HG03103 (cell line): ENCODE measurements at regions not wholly inside any gene's neighbourhood (a gene's known extent, or its start where the extent isn't known, plus 50 kb on each side); places are given as distances from the start of the nearest gene placed in this dataset.
"Not testable (repeated sequence)": the region's sequence is repeated elsewhere in the genome, so short reads cannot be mapped to it uniquely, and the experiment has no call there.

ENCODE experiments used
- ATAC-seq: cut with Tn5 transposase; IDR thresholded peaks from one replicate; pipeline ENCODE4 v1.9.1; 2021; ENCODE audit warnings: low read depth; ENCODE audit not compliant: unreplicated experiment

GRCh38 chr14:105723776-105724175, 197.4 kb downstream of the TMEM121 start:
- ATAC-seq, result not testable (repeated sequence)

- ATAC-seq, result not testable (repeated sequence)
Observed at GRCh38 chr14:105729825-105730368, 203.5 kb downstream of the TMEM121 start.

GRCh38 chr14:105730731-105731130, 204.3 kb downstream of the TMEM121 start:
- not testable (repeated sequence) for ATAC-seq

- ATAC-seq, result not testable (repeated sequence)
Observed at GRCh38 chr14:105731221-105731985, 205.0 kb downstream of the TMEM121 start.

GRCh38 chr14:105733081-105734065, 207.0 kb downstream of the TMEM121 start:
- ATAC-seq, result no peak

GRCh38 chr14:105734241-105734640, 207.9 kb downstream of the TMEM121 start:
- ATAC-seq, result not testable (repeated sequence)

GRCh38 chr14:105736331-105736730, 209.9 kb downstream of the TMEM121 start:
- ATAC-seq, result not testable (repeated sequence)

GRCh38 chr14:105737504-105738246, 211.3 kb downstream of the TMEM121 start:
- ATAC-seq, result no peak

- ATAC-seq, result no peak
Observed at GRCh38 chr14:105738638-105739037, 212.3 kb downstream of the TMEM121 start.

- ATAC-seq, result no peak
Observed at GRCh38 chr14:105739331-105740102, 213.1 kb downstream of the TMEM121 start.

- ATAC-seq, result not testable (repeated sequence)
Observed at GRCh38 chr14:105740272-105740671, 213.9 kb downstream of the TMEM121 start.

GRCh38 chr14:105740961-105741360, 214.6 kb downstream of the TMEM121 start:
- not testable (repeated sequence) for ATAC-seq

GRCh38 chr14:105741707-105742530, 215.5 kb downstream of the TMEM121 start:
- ATAC-seq, result not testable (repeated sequence)

- no peak for ATAC-seq
Observed at GRCh38 chr14:105742531-105742848, 216.1 kb downstream of the TMEM121 start.

GRCh38 chr14:105742904-105743701, 216.7 kb downstream of the TMEM121 start:
- not testable (repeated sequence) for ATAC-seq

- not testable (repeated sequence) for ATAC-seq
Observed at GRCh38 chr14:105744213-105744787, 217.9 kb downstream of the TMEM121 start.

GRCh38 chr14:105745433-105746123, 219.2 kb downstream of the TMEM121 start:
- no peak for ATAC-seq
